ENCODE measurements at regions not wholly inside any gene's neighbourhood (a gene's known extent, or its start where the extent isn't known, plus 50 kb on each side); places are given as distances from the start of the nearest gene placed in this dataset.

DNA sequence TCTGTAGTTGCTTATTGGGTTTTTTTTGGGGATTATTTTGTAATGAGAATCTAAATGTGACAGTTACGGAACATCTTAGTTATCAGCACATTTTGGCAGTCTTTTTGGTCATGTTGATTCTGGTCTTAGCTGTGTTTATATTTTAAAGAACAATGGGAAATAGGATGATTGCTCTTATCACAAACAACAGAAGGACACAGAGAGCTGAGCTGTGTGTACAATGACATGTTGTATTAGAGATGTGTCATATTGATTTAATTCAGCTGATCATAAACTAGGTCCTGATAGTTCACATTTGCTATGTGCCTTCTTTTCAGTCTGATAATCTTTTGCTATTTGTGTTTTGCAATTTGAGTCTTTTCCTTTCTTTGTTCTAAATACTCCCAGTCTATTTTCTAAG is 781.7 kb downstream of the TRHDE start:
- no peaks in the 10 kb centered on the region for H4K20me1 ChIP-seq (ENCODE audit: control insufficient read depth, insufficient read depth, low read length, poor library complexity, severe bottlenecking)
- no peak overlapping the region for H3K27ac Mint-ChIP-seq
- H3K4me2 ChIP-seq (replicated peaks; ENCODE audit: low read depth, low read length, poor library complexity, severe bottlenecking): no peak overlapping the region
- CTCF ChIA-PET: no interaction called here
- H3K27ac ChIP-seq (ENCODE audit: low read length in 2 of 2): no peak overlapping the region
- no peaks in the 10 kb centered on the region for H3K4me1 Mint-ChIP-seq
- no peak overlapping the region for H3K4me3 Mint-ChIP-seq
- H3K4me1 ChIP-seq (ENCODE audit: control insufficient read depth in 2 of 2, insufficient read depth in 2 of 2, low read length in 2 of 2): no peaks in the 10 kb centered on the region
- peaks cover 0 to 3% (median 0%) of the 10 kb centered on the region in 3 donors for H3K9me3 ChIP-seq (ENCODE audit: control extremely low read depth in 1 of 3, control insufficient read depth in 2 of 3, insufficient read depth in 1 of 3, low read length in 2 of 3)
- WGBS (ENCODE audit: insufficient coverage): 83% methylated on average over 1 of the region's 1 CpG
- DNase-seq (no peak), ATAC-seq (ENCODE audit: low read depth) (no peak)
- intact Hi-C loops (cut with micrococcal nuclease): no loop called here
- H3K36me3 ChIP-seq (replicated peaks in 1 of 2; ENCODE audit: control extremely low read depth in 1 of 2, control insufficient read depth in 1 of 2, extremely low read depth in 1 of 2, insufficient read depth in 2 of 2, low read length in 1 of 2): no peaks in the 10 kb centered on the region
- no peaks in the 10 kb centered on the region for H3K79me2 ChIP-seq (ENCODE audit: control insufficient read depth, insufficient read depth, low read length)
- no peaks in the 10 kb centered on the region for H3K27me3 ChIP-seq (replicated peaks in 1 of 4; ENCODE audit: control extremely low read depth in 1 of 4, control insufficient read depth in 3 of 4, insufficient read depth in 4 of 4, low read length in 3 of 4)
- POLR2A ChIA-PET: no interaction called here
- no peak overlapping the region for H3K4me3 ChIP-seq (ENCODE audit: control extremely low read depth in 1 of 5, extremely low read depth in 1 of 5, insufficient read depth in 1 of 5, low read depth in 2 of 5, low read length in 4 of 5)
- TF ChIP-seq EZH2 (IDR thresholded peaks at IDR 0.05; ENCODE audit: borderline replicate concordance, insufficient read depth, low read depth, low read length, poor library complexity, severe bottlenecking): no peak
- H2AFZ ChIP-seq (ENCODE audit: insufficient read depth, low read depth, low read length, poor library complexity, severe bottlenecking): no peak overlapping the region
- H3K9ac ChIP-seq (ENCODE audit: low read length): no peak overlapping the region
- peaks cover 2% of the 10 kb centered on the region for H3K9me3 Mint-ChIP-seq (ENCODE audit: insufficient read depth)
- no peaks in the 10 kb centered on the region for H3K27me3 Mint-ChIP-seq

DNA sequence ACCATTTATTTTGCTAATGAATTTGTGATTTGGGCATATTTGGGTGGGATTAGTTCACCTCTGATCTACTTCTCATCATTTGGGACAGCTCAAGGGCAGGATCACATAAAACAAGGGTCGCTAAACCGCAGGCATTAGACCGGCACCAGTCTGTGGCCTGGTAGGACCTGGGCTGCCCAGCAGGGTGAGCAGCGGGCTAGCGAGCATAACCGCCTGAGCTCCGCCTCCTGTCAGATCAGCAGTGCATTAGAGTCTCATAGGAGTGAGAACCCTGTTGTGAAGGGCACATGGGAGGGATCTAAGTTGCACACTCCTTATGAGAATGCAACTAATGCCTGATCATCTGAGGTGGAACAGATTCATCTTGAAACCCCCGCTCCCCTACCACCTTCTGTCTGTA is 785.3 kb downstream of the TRHDE start:
- ATAC-seq (ENCODE audit: low read depth) (no peak), DNase-seq (no peak)
- peaks cover 7% of the 10 kb centered on the region for H3K9me3 Mint-ChIP-seq (ENCODE audit: insufficient read depth)
- Histone ChIP-seq H3K4me2 (replicated peaks; ENCODE audit: low read depth, low read length, poor library complexity, severe bottlenecking) (no peak overlapping the region), H3K4me3 (ENCODE audit: control extremely low read depth in 1 of 5, extremely low read depth in 1 of 5, insufficient read depth in 1 of 5, low read depth in 2 of 5, low read length in 4 of 5) (no peak overlapping the region), H4K20me1 (ENCODE audit: control insufficient read depth, insufficient read depth, low read length, poor library complexity, severe bottlenecking) (no peaks in the 10 kb centered on the region), H3K4me1 (ENCODE audit: control insufficient read depth in 2 of 2, insufficient read depth in 2 of 2, low read length in 2 of 2) (no peaks in the 10 kb centered on the region), H3K79me2 (ENCODE audit: control insufficient read depth, insufficient read depth, low read length) (no peaks in the 10 kb centered on the region), H2AFZ (ENCODE audit: insufficient read depth, low read depth, low read length, poor library complexity, severe bottlenecking) (no peak overlapping the region), H3K9me3 (ENCODE audit: control extremely low read depth in 1 of 3, control insufficient read depth in 2 of 3, insufficient read depth in 1 of 3, low read length in 2 of 3) (peaks cover 0 to 3% (median 0%) of the 10 kb centered on the region in 3 donors), H3K36me3 (replicated peaks in 1 of 2; ENCODE audit: control extremely low read depth in 1 of 2, control insufficient read depth in 1 of 2, extremely low read depth in 1 of 2, insufficient read depth in 2 of 2, low read length in 1 of 2) (no peaks in the 10 kb centered on the region), H3K27me3 (replicated peaks in 1 of 4; ENCODE audit: control extremely low read depth in 1 of 4, control insufficient read depth in 3 of 4, insufficient read depth in 4 of 4, low read length in 3 of 4) (no peaks in the 10 kb centered on the region), H3K27ac (ENCODE audit: low read length in 2 of 2) (no peak overlapping the region), H3K9ac (ENCODE audit: low read length) (no peak overlapping the region)
- TF ChIP-seq EZH2 (IDR thresholded peaks at IDR 0.05; ENCODE audit: borderline replicate concordance, insufficient read depth, low read depth, low read length, poor library complexity, severe bottlenecking): no peak
- TF ChIP-seq, protein P1, sequence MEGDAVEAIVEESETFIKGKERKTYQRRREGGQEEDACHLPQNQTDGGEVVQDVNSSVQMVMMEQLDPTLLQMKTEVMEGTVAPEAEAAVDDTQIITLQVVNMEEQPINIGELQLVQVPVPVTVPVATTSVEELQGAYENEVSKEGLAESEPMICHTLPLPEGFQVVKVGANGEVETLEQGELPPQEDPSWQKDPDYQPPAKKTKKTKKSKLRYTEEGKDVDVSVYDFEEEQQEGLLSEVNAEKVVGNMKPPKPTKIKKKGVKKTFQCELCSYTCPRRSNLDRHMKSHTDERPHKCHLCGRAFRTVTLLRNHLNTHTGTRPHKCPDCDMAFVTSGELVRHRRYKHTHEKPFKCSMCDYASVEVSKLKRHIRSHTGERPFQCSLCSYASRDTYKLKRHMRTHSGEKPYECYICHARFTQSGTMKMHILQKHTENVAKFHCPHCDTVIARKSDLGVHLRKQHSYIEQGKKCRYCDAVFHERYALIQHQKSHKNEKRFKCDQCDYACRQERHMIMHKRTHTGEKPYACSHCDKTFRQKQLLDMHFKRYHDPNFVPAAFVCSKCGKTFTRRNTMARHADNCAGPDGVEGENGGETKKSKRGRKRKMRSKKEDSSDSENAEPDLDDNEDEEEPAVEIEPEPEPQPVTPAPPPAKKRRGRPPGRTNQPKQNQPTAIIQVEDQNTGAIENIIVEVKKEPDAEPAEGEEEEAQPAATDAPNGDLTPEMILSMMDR (IDR thresholded peaks at IDR 0.05): no peak
- 96% methylated on average over 7 of the region's 8 CpGs for WGBS (ENCODE audit: insufficient coverage)
- no peak overlapping the region for H3K4me3 Mint-ChIP-seq
- H3K4me1 Mint-ChIP-seq: no peaks in the 10 kb centered on the region
- intact Hi-C loops (cut with micrococcal nuclease): no loop called here
- H3K27ac Mint-ChIP-seq: no peak overlapping the region
- no peaks in the 10 kb centered on the region for H3K27me3 Mint-ChIP-seq
- POLR2A ChIA-PET: no interaction called here
- CTCF ChIA-PET: no interaction called here

All from B cell (primary cell).